22Rv1 (cell line): ENCODE measurements at regions not wholly inside any gene's neighbourhood (a gene's known extent, or its start where the extent isn't known, plus 50 kb on each side); places are given as distances from the start of the nearest gene placed in this dataset.

ENCODE experiments used
- CTCF ChIP-seq: fragments of 450-650 bp; IDR thresholded peaks from 2 replicates; pipeline ENCODE4 v1.5.1; 2017; ENCODE audit warnings: mild to moderate bottlenecking
- ZFX ChIP-seq: fragments of 450-650 bp; IDR thresholded peaks from 2 replicates; pipeline ENCODE4 v1.6.1; 2017; ENCODE audit warnings: antibody characterized with exemption, borderline replicate concordance

GRCh38 chr16:9378876-9379275 is 287.4 kb downstream of the HAPSTR1 start:
- TF ChIP-seq CTCF (no peak), ZFX (no peak)
